GM12891 (cell line): ENCODE measurements at regions not wholly inside any gene's neighbourhood (a gene's known extent, or its start where the extent isn't known, plus 50 kb on each side); places are given as distances from the start of the nearest gene placed in this dataset.

Experiments used
- PAX5 ChIP-seq: IDR thresholded peaks from 2 replicates; pipeline ENCODE4 v1.6.1; 2011; ENCODE audit warnings: low read length, moderate library complexity, mild to moderate bottlenecking; ENCODE audit not compliant: insufficient read depth, severe bottlenecking
- POLR2A ChIP-seq: IDR thresholded peaks from 2 replicates; pipeline ENCODE4 v1.6.1; 2011; ENCODE audit warnings: low read depth, low read length, control low read depth
- SPI1 ChIP-seq: IDR thresholded peaks from 2 replicates; pipeline ENCODE4 v1.6.1; 2011; ENCODE audit warnings: low read depth, low read length, control low read depth

GRCh38 chr2:192373221-192373620, 178.5 kb upstream of the TMEFF2 start:
- TF ChIP-seq POLR2A: no peak
- no peak for TF ChIP-seq SPI1
- no peak for TF ChIP-seq PAX5
